ENCODE measurements at regions not wholly inside any gene's neighbourhood (a gene's known extent, or its start where the extent isn't known, plus 50 kb on each side); places are given as distances from the start of the nearest gene placed in this dataset.
A peak's percentile ranks its signal among the peaks of the same experiment; 100 is the strongest.

DNA sequence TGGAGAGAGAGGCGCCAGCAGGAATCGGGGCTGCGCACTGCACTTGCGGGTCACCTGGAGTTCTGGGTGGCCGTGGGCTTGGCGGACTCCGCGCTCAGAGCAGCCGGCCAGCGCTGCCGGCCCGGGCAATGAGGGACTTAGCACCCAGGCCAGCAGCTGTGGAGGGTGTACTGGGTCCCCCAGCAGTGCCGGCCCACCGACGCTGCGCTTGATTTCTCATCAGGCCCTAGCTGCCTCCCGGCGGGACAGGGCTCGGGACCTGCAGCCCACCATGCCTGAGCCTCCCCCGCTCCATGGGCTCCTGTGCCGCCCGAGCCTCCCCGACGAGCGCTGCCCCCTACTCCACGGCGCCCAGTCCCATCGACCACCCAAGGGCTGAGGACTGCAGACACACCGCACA, 325.6 kb downstream of the ACTL7B start:
- Histone ChIP-seq H3K36me3 (ENCODE audit: low read depth) (no peaks in the 10 kb centered on the region), H3K27me3 (ENCODE audit: insufficient read depth, poor library complexity, severe bottlenecking) (no peaks in the 10 kb centered on the region), H3K4me3 (ENCODE audit: severe bottlenecking) (no peak overlapping the region), H3K9me3 (ENCODE audit: severe bottlenecking) (peaks cover 8% of the 10 kb centered on the region), H3K4me1 (ENCODE audit: insufficient read depth, poor library complexity, severe bottlenecking) (peaks cover 4% of the 10 kb centered on the region), H3K27ac (ENCODE audit: poor library complexity, severe bottlenecking) (no peak overlapping the region)
- DNase-seq (ENCODE audit: low spot score) (no peak), ATAC-seq (ENCODE audit: low read depth) (no peak)
- TF ChIP-seq, protein P1, sequence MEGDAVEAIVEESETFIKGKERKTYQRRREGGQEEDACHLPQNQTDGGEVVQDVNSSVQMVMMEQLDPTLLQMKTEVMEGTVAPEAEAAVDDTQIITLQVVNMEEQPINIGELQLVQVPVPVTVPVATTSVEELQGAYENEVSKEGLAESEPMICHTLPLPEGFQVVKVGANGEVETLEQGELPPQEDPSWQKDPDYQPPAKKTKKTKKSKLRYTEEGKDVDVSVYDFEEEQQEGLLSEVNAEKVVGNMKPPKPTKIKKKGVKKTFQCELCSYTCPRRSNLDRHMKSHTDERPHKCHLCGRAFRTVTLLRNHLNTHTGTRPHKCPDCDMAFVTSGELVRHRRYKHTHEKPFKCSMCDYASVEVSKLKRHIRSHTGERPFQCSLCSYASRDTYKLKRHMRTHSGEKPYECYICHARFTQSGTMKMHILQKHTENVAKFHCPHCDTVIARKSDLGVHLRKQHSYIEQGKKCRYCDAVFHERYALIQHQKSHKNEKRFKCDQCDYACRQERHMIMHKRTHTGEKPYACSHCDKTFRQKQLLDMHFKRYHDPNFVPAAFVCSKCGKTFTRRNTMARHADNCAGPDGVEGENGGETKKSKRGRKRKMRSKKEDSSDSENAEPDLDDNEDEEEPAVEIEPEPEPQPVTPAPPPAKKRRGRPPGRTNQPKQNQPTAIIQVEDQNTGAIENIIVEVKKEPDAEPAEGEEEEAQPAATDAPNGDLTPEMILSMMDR (IDR thresholded peaks at IDR 0.05; ENCODE audit: poor library complexity, severe bottlenecking), result no peak

DNA sequence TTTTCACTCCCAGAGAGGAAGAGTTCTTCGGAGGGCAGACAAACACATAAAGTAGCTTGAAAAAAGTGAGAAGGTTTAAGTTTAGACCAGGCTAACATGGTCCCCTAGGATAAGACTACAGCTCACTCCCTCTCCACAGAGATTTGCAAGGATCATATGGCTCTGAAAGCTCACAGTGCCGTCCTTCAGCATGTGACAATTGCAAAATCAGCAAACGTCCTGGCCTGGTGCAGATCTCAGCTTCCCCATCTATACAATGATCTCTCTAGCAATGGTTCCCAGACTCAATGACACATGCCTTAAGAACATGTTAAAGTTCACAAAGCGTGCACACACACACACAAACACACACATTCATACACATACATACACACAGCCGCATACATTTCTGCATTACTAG, 327.6 kb downstream of the ACTL7B start:
- Histone ChIP-seq H3K27ac (ENCODE audit: poor library complexity, severe bottlenecking) (no peak overlapping the region), H3K9me3 (ENCODE audit: severe bottlenecking) (no peaks in the 10 kb centered on the region), H3K4me3 (ENCODE audit: severe bottlenecking) (no peak overlapping the region), H3K36me3 (ENCODE audit: low read depth) (no peaks in the 10 kb centered on the region), H3K27me3 (ENCODE audit: insufficient read depth, poor library complexity, severe bottlenecking) (no peaks in the 10 kb centered on the region), H3K4me1 (ENCODE audit: insufficient read depth, poor library complexity, severe bottlenecking) (no peaks in the 10 kb centered on the region)
- DNase-seq (ENCODE audit: low spot score), result no peak
- TF ChIP-seq, protein P1 (IDR thresholded peaks at IDR 0.05; ENCODE audit: poor library complexity, severe bottlenecking), result no peak
- ATAC-seq (ENCODE audit: low read depth), result no peak

DNA sequence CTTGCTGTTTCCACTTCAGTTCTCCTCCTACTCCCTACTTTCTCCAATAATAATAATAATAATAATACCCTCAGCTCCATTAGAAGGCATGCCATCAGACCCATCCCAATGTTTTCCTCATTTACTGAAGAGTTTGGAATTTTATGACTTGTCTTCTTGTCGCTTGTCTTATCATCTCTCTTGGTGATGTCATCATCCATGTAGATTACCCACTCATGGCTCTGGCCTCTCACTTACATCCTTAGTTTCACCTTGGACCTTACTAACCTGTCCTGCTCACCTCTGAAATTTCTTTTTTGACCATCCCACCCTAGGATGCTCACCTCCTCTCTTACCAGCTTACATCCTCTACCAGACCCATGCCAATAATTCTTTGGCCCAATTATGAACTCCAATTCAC, 329.3 kb downstream of the ACTL7B start:
- TF ChIP-seq, protein P1 (IDR thresholded peaks at IDR 0.05; ENCODE audit: poor library complexity, severe bottlenecking), result no peak
- no peak for ATAC-seq (ENCODE audit: low read depth)
- no peaks in the 10 kb centered on the region for H3K27me3 ChIP-seq (ENCODE audit: insufficient read depth, poor library complexity, severe bottlenecking)
- no peaks in the 10 kb centered on the region for H3K4me1 ChIP-seq (ENCODE audit: insufficient read depth, poor library complexity, severe bottlenecking)
- no peaks in the 10 kb centered on the region for H3K9me3 ChIP-seq (ENCODE audit: severe bottlenecking)
- H3K4me3 ChIP-seq (ENCODE audit: severe bottlenecking), result no peak overlapping the region
- no peak overlapping the region for H3K27ac ChIP-seq (ENCODE audit: poor library complexity, severe bottlenecking)
- no peak for DNase-seq (ENCODE audit: low spot score)
- H3K36me3 ChIP-seq (ENCODE audit: low read depth), result no peaks in the 10 kb centered on the region

DNA sequence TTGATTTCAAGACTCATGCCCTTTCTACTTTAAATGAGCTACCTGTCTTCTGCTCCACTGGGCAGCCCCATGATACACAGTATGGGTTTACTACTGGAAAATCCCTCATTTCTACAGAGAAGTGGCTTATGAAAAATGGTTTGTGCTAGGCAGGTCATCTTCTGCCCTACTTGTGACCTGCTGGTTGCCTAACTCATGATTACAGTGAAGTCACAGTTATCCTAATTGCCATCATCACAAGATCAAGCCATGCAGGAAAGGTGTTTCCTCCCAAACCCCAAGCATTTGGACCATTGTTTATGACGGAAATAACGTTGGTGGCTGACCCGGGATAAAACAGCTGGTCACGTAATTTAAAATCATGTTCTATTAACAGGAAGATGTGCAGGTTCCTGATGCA, 330.6 kb downstream of the ACTL7B start:
- no peak for DNase-seq (ENCODE audit: low spot score)
- Histone ChIP-seq H3K4me3 (ENCODE audit: severe bottlenecking) (no peak overlapping the region), H3K9me3 (ENCODE audit: severe bottlenecking) (no peaks in the 10 kb centered on the region), H3K27ac (ENCODE audit: poor library complexity, severe bottlenecking) (no peak overlapping the region), H3K36me3 (ENCODE audit: low read depth) (no peaks in the 10 kb centered on the region), H3K27me3 (ENCODE audit: insufficient read depth, poor library complexity, severe bottlenecking) (no peaks in the 10 kb centered on the region), H3K4me1 (ENCODE audit: insufficient read depth, poor library complexity, severe bottlenecking) (peaks cover 6% of the 10 kb centered on the region)
- ATAC-seq (ENCODE audit: low read depth), result no peak
- TF ChIP-seq, protein P1 (IDR thresholded peaks at IDR 0.05; ENCODE audit: poor library complexity, severe bottlenecking), result no peak

DNA sequence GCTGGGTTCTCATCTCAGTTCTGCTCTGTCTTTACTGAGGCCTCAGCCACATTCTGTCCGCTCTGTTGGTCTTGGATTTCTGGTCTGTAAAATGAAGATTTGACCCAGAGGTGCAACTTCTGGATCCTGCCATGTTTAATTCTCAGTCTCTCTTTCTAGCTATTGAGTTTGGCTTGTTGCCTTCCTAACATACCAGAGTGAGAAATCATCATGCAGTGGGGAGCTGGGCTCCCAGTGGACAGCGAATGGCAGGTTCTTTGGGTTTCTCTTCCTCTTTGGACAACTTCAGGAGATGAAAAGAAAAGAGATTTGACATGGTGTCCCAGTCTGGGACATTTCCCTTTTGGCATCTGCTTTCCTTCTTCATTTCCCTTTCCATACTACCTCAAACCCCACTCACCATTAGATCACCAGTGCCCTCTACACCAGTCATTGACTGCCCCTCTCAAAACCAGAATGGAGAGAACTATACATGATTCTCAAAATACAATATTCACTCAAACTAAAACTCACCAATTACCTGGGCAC, 334.7 kb downstream of the ACTL7B start:
- H3K27ac ChIP-seq (ENCODE audit: poor library complexity, severe bottlenecking), result no peak overlapping the region
- H3K4me3 ChIP-seq (ENCODE audit: severe bottlenecking), result no peak overlapping the region
- no peaks in the 10 kb centered on the region for H3K36me3 ChIP-seq (ENCODE audit: low read depth)
- ATAC-seq (ENCODE audit: low read depth) (peak; percentile 79), DNase-seq (ENCODE audit: low spot score) (no peak)
- peaks cover 6% of the 10 kb centered on the region for H3K4me1 ChIP-seq (ENCODE audit: insufficient read depth, poor library complexity, severe bottlenecking)
- no peaks in the 10 kb centered on the region for H3K9me3 ChIP-seq (ENCODE audit: severe bottlenecking)
- TF ChIP-seq, protein P1 (IDR thresholded peaks at IDR 0.05; ENCODE audit: poor library complexity, severe bottlenecking), result no peak
- no peaks in the 10 kb centered on the region for H3K27me3 ChIP-seq (ENCODE audit: insufficient read depth, poor library complexity, severe bottlenecking)

All from RWPE2 (cell line).